ENCODE measurements at regions not wholly inside any gene's neighbourhood (a gene's known extent, or its start where the extent isn't known, plus 50 kb on each side); places are given as distances from the start of the nearest gene placed in this dataset.

DNA sequence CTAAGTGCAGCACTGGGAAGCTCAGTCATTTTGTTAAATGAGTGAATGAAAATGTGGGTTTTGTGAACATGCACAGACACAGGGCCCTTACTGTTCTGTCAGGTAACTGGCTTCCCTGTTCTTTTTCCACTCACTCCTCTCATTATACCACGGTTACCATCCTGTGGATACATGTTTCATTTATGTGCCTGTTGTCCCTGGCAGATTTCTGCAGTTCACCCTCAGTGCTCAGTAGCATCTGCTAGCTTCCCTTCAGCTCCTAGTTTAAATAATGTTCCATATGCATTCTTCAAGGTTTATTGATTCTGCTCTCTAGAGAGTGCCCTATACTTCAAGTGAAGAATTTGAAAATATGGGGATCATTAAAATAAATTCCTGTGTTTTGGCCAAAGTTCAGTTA is 1634.3 kb upstream of the ADGRL3 start:
- Mint-ChIP-seq H3K4me3 (ENCODE audit: unreplicated experiment) (no peak overlapping the region), H3K27me3 (ENCODE audit: unreplicated experiment) (peaks cover 22% of the 10 kb centered on the region), H3K4me1 (ENCODE audit: unreplicated experiment) (no peaks in the 10 kb centered on the region), H3K27ac (ENCODE audit: unreplicated experiment) (no peak overlapping the region), H3K9me3 (ENCODE audit: unreplicated experiment) (no peaks in the 10 kb centered on the region), H3K36me3 (ENCODE audit: unreplicated experiment) (no peaks in the 10 kb centered on the region)
- TF ChIP-seq, protein P1, sequence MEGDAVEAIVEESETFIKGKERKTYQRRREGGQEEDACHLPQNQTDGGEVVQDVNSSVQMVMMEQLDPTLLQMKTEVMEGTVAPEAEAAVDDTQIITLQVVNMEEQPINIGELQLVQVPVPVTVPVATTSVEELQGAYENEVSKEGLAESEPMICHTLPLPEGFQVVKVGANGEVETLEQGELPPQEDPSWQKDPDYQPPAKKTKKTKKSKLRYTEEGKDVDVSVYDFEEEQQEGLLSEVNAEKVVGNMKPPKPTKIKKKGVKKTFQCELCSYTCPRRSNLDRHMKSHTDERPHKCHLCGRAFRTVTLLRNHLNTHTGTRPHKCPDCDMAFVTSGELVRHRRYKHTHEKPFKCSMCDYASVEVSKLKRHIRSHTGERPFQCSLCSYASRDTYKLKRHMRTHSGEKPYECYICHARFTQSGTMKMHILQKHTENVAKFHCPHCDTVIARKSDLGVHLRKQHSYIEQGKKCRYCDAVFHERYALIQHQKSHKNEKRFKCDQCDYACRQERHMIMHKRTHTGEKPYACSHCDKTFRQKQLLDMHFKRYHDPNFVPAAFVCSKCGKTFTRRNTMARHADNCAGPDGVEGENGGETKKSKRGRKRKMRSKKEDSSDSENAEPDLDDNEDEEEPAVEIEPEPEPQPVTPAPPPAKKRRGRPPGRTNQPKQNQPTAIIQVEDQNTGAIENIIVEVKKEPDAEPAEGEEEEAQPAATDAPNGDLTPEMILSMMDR (IDR thresholded peaks at IDR 0.05), result no peak
- DNase-seq (ENCODE audit: extremely low spot score, unreplicated experiment), result no peak

DNA sequence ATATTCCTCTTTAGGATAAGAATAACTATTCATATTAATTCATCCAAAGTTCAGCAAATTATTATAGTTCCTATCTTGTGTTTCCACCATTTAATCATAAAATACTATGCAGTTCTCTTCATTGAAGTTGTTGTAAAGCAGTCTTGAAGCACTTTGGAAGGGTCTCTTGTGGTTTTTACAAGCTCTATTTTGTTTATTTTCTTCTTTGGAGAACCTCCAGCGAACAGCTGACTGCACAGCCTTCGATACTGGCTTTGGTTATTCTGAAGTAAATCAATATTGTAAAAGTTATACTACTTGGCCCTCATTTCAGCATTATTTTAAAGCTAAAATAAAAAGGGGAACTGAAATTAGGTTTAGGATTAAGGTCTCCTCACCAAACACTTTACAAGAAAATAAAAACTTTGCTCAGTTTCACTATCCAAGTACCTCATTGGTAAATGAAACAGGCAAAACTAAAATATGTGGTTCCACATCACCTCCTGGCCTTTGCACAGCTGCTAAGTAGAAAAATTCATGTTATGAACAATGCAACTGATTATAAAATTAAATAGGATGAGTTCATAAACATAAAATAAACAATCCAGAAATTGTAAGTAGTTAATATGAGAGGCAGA is 1629.2 kb upstream of the ADGRL3 start:
- H3K4me1 Mint-ChIP-seq (ENCODE audit: unreplicated experiment), result no peaks in the 10 kb centered on the region

DNA sequence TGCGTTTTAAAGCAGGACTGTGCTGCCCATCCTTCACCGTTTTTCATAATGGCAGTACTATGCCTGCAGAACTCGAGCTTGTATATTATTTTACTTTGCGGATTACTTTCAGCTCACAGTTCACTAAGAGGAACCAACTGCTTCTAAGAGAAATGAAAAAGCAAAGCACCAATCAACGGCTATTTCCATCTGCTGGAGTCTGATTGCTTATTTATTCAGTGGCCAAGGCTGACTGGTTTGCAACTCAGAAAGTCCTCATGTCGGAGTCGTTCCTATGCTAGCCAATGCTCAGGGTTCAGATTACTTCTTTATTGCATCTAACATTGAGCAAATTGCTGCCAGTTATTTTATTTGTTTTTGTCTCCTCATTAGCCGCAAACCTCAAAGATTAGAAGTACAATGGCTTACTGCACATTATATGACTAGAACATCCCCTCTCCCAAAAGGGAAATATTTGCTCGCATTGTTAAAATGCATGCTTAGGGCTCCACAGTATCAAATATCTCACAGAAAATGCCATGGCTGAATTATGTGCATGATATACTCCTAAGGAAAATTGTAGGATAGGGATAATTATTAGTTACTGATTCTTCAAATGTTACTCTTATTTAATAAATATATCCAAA is 1628.2 kb upstream of the ADGRL3 start:
- TF ChIP-seq, protein P1 (IDR thresholded peaks at IDR 0.05), result no peak
- Mint-ChIP-seq H3K9me3 (ENCODE audit: unreplicated experiment) (no peaks in the 10 kb centered on the region), H3K4me1 (ENCODE audit: unreplicated experiment) (no peaks in the 10 kb centered on the region), H3K4me3 (ENCODE audit: unreplicated experiment) (no peak overlapping the region), H3K36me3 (ENCODE audit: unreplicated experiment) (no peaks in the 10 kb centered on the region), H3K27me3 (ENCODE audit: unreplicated experiment) (peaks cover 26% of the 10 kb centered on the region), H3K27ac (ENCODE audit: unreplicated experiment) (no peak overlapping the region)
- no peak for DNase-seq (ENCODE audit: extremely low spot score, unreplicated experiment)

More for the DNA sequence above, 1629.2 kb upstream of the ADGRL3 start:
- no peak for DNase-seq (ENCODE audit: extremely low spot score, unreplicated experiment)
- Mint-ChIP-seq H3K27ac (ENCODE audit: unreplicated experiment) (no peak overlapping the region), H3K4me3 (ENCODE audit: unreplicated experiment) (no peak overlapping the region), H3K36me3 (ENCODE audit: unreplicated experiment) (no peaks in the 10 kb centered on the region), H3K9me3 (ENCODE audit: unreplicated experiment) (no peaks in the 10 kb centered on the region), H3K27me3 (ENCODE audit: unreplicated experiment) (peaks cover 28% of the 10 kb centered on the region)
- TF ChIP-seq, protein P1 (IDR thresholded peaks at IDR 0.05), result no peak

DNA sequence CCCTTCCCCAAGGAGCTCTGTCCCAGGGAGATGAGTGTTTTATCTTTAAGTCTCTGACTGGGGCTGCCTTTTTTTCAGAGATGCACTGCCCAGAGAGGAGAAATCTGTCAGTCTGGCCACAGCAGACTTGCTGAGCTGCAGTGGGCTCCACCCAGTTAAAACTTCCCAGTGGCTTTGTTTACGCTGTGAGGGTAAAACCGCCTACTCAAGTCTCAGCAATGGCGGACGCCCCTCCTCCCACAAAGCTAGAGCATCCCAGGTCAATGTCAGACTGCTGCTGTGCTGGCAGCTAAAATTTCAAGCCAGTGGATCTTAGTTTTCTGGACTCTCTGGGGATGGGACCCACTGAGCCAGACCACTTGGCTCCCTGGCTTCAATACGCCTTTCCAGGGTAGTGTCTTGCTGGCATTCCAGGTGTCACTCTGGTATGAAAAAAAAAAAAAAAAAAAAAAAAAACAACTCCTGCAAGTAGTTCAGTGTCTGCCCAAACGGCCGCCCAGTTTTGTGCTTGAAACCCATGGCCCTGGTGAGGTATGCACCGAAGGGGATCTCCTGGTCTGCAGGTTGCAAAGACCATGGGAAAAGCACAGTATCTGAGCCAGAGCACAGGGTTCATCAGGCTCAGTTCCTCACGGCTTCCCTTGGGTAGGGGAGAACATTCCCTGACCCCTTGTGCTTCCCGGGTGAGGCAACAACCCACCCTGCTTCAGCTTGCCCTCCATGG is 1616.1 kb upstream of the ADGRL3 start:
- no peak for DNase-seq (ENCODE audit: extremely low spot score, unreplicated experiment)
- Mint-ChIP-seq H3K27me3 (ENCODE audit: unreplicated experiment) (peaks cover 4% of the 10 kb centered on the region), H3K4me1 (ENCODE audit: unreplicated experiment) (no peaks in the 10 kb centered on the region), H3K9me3 (ENCODE audit: unreplicated experiment) (peaks cover 14% of the 10 kb centered on the region), H3K4me3 (ENCODE audit: unreplicated experiment) (no peak overlapping the region), H3K27ac (ENCODE audit: unreplicated experiment) (no peak overlapping the region), H3K36me3 (ENCODE audit: unreplicated experiment) (no peaks in the 10 kb centered on the region)
- TF ChIP-seq, protein P1 (IDR thresholded peaks at IDR 0.05), result no peak
